NCI-H460 (cell line): ENCODE measurements at regions not wholly inside any gene's neighbourhood (a gene's known extent, or its start where the extent isn't known, plus 50 kb on each side); places are given as distances from the start of the nearest gene placed in this dataset.
"Not testable (repeated sequence)": the region's sequence is repeated elsewhere in the genome, so short reads cannot be mapped to it uniquely, and the experiment has no call there.

Experiments
- DNase-seq: peaks from one replicate; pipeline ENCODE4 v3.0.0-alpha.2; 2016; ENCODE audit warnings: low read depth; ENCODE audit errors: extremely low read depth

DNA sequence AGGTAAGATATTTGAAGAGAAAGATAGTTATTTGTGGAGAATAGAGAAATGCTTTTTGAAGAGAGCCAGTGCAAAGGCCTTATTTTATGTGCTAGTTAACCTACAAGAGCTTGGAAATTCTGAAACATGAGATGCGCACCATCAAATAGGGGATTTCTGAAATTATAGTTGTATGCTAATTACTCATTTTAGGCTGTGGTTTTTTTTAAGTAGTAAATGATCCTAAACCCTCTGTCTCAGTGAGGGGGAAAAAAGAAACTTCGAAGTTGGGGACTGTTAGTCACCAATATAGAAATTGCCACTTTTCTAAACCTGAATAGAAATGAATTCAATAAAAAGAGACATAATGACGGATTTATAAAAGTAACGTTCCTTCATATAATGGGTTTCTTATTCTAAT is 119.3 kb upstream of the MDFIC start:
- DNase-seq: no peak

DNA sequence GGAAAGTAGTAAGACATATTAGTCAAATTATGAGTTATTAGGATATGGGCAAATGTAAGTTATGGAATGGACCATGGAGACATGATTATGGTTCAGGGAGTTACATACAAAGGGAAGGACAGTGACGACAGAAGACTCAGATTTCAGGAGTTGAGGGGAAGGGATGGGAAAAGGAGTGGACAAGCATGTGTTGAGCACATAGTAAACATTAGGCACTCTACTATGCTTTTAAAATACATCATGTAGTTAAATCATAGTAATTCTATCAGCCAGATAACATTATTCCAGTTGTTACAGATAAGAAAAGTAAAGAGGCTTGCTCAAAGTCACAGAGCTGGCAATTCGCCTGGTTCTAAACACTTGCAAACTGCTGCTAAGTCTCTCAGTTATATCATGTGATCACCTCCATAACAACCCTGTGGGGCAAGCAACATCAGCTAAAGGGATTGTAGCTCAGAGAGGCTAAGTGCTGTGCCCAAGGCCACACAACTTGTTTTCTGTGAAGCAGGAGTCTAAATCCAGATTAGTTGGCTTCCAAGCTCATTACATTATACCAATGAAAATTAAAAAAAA is 115.2 kb upstream of the MDFIC start:
- no peak for DNase-seq

DNA sequence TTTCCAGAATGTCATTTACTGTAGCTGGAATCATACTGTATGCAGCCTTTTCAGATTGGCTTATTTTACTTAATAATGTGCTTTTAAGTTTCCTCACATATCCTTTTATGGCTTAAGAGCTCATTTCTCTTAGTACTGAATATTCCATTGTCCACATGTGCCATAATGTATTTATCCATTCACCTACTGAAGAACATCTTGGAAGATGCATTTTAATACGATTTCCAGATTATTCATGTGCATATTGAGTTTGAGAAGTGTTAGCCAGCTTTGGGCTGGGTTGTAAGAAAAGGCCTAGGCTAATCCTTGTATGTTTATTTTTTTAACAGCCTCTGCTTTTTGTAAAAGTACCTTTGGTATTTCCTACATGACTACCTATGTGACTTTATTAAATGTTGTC is 109.3 kb upstream of the MDFIC start:
- DNase-seq: no peak

DNA sequence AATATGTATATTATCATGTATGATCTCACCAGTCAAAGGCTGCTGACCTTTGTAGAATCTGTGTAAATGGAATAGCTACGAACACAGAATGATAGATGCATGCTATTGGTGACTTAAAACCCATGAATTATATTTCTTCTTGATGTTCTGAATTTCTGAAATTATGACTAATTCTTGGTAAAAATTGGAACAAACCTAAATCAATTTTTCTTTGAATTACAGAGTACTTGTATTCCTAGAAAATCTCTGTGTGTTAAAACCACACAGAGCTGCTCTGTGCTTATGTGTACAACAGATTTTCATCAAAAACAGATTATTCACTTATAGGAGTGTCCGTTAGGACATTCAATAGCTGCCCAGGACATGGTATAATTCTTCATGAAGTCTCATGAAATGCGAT is 108.3 kb upstream of the MDFIC start:
- DNase-seq: no peak

DNA sequence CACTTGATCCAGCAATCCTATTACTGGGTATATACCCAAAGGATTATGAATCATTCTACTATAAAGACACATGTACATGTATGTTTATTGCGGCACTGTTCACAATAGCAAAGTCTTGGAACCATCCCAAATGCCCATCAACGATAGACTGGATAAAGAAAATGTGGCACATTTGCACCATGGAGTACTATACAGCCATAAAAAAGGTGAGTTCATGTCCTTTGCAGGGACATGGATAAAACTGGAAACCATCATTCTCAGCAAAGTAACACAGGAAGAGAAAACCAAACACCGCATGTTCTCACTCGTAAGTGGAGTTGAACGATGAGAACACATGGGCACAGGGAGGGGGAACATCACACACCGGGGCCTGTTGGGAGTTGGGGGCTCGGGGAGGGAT is 104.9 kb upstream of the MDFIC start:
- DNase-seq: not testable (repeated sequence)

DNA sequence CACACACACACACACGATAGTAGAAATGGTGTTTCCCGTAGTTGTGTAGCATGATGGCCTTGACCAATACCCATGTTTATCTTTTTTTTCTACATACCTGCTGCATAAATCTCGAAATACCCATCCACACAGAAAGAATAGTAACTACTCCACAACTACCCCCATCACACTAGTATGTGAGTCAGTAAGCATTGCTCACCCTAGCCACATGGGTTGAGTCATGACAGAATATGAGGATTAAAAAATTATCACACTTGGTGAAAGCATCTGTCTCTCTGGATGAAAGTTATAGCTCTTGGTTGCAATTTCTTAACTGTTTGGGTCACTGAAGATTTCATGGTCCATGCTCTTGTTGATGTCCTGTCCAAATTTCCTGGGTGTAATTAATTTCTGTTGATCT is 103.4 kb upstream of the MDFIC start:
- DNase-seq: peak; percentile 67

DNA sequence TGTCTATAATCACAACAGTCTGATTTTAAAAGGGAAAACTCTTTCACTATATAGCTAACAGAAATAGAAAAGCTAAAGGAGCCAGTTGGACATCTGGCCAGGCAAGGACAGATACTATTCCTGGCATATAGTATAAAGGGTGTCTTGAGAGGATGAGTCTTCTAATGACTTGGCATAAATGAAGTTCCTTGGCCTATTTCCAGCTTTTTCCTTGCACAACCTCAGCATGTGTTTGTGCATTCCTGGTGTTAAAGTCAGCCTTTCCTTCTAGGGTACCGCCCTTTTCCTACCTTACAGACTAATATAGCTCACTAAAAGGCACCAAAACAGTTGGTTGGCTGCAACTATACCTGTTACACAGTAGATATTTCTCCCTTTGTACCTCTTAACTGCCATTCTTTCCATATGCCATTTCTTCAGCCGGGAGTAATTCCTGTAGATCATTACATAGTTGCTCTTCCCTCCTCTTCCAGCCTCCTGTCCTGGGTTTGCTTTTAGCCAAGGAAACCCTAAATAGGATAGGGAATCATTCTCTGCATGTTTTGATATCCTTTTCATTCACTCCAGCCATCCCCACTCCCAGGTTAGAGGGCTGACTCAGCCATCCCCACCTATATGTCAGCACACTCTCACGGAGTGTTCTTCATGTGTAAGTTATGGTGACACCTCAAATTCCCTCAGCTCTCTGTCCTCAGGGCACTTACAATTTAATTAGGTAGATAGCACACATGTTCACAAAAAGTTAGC is 102.1 kb upstream of the MDFIC start:
- peak; percentile 98 for DNase-seq

DNA sequence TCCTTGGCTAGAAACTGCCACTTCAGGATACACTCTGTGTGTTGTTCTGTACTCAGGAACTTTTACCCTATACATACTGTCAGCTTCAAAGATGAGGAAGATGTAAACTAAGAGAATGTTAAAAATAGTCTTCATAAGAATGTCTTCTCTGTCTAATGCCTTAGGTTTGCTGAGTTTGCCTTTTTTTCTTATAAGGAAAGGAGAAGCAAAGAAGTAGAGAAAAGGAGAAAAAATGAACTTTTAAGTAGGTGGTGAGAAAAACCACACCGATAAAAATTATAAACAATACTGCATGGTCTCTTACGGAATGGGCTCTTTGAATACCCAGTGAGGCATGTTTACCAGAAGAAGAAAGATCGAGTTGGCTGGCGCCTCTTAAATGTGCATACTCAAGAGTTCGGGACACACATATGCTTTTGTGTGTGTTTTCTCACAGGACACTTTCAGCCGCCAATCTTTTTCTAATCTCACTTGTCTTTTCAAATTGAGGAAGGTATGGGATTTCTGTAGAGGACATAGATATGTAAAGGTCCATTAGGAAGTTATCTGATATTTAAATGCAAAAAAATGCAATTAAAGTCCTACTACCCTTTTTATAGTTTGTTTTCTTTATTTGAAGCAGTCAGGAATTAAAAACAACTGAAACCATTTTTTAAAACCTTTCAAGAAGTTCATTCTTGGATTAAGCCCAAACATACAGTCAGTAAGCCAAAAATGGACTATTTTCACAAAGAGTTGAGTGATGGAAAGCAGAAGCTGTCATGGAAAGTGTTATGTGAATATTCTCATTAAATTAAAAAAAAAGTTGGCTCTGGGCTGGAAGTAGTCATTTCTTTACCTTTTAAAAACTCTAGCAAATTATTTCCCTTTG is 100.6 kb upstream of the MDFIC start:
- no peak for DNase-seq

DNA sequence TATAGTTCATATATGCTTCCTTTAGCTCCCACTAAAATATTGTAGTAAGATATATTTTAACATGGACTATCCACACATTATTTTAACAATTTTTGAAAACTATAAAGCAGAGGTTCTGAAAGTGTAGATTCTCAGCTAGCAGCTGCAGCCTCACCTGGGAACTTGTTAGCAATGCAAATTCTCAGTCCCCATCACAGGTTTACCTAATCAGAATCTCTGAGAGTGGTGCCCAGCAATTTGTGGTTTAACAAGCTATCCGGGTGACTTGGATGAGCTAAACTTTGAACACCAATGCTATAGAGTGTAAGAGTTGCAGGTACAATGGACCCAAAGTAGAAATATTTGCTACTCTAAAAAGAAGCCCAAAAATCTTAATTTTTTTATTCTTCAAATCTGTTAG is 99.8 kb upstream of the MDFIC start:
- DNase-seq: no peak

DNA sequence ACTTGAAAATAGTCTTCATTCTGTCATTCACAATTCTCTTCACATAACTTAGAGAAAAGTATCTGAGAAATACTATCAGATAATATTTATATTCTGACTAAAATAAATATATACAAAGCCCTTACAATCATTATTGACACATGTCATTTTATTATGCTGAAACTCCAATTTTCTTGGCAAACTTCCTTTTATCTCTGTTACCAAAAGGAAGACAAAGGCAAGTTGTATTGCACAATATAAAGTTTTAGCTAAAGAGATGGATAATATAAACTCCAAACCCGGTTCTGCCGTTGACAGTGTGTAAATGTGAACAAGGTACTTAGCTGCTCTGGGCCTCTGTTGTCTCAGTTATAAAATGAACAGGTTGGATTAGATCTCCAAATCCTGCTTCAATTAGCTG is 99.0 kb upstream of the MDFIC start:
- no peak for DNase-seq

DNA sequence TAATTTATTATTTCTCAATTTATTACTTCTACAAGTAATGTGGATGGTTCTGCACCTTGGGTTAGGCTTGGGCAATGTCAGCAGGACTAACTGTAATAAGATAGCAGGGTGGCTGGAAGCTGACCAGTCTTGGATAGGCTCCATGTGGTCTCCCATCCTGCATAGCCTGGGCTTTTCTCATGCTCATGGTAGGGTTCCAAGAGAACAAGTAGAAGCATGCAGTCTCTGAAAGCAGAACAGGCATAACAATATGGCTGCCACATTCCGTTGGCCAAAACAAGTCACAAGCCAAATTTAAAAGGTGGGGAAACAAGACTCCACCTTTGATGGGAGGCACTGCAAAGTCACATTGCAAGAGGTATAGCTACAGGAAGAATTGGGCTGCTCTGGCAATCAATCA is 98.6 kb upstream of the MDFIC start:
- DNase-seq: no peak

DNA sequence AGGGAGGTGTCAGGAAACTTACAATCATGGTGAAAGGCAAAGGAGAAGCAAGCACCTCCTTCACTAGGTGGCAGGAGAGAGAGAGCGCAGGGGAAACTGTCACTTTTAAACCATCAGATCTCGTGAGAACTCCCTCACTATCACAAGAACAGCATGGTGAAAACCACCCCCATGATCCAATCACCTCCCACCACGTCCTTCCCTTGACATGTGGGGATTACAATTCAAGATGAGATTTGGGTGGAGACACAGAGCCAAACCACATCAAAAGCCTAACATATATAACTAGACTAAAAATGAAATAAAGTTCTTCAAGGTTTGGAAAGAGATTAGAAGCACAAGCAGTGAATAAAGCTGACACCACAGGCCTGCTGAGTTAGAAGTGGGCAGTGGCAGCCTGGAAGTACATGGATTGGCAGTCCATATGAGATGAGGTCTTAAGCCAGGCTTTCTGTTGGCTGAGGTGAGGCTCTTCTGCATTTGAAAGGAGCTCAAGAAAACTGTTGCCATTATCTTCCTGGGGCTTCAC is 96.4 kb upstream of the MDFIC start:
- no peak for DNase-seq

DNA sequence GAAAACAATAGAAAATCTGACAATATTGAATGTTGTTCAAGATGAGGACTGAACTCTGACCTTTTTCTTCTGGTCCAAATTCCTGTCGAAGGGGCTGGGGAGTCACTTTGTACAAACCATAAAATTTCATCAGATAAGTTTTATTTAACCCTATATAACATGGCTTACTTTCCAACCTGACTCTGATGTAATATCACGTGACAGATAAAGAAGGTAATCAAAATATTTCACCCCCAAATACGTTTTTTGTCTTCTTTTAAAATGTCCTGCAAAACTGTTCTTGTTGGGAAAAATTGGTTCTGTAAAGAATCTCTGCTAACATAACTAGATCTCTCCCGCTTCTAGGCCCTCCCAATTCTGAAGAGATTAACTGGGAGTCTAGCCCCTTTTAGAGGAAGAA is 90.9 kb upstream of the MDFIC start:
- DNase-seq: no peak

DNA sequence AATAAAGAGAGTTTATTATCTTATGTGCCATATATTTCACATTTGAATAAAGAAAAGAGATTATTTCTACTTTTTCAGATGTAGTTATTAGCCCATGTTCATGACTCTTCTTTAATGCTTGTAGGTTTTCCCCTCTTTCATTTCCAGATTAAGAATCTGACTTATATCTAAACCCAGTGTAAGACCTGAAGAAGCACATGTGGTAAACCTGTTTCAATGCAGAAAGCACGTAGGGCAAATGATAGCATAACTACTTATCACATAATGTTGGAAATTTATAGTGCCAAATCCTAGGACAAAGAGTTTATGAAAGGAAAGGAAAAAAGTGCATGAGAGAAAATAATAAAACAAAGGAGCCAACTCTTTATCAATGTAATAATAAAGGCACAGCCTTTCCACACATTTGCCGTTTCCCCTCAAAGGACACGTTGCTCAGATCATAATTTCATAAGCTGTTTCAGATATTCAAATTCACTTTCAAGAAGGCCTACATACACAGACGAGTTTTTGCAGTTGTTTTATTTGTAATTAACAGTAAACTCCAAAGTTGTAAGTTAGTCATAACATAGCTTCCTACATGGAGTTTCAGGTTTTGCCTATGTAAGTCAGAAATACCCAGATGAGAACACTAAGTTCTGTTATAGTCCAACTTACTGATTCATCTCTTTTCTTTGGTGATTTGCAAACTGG is 88.8 kb upstream of the MDFIC start:
- DNase-seq: no peak

DNA sequence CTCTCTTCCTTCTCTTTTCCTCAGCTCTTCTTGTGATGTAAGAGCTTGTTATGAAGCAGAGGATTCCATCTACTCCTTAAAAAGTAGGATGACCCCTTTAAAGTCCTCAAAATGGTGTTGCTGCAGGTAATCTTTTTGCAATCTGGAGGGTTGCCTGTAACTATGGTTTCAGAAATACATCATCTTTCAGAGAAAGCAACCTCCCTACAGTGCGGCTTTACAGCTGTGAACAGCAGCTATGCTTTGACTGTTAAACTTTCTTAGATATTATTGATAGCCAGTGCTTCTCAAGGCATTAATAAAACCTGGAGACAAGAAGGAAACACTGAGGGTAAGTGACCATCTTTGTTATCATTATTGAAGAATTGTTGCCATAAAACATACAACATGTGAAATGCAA is 86.6 kb upstream of the MDFIC start:
- no peak for DNase-seq

DNA sequence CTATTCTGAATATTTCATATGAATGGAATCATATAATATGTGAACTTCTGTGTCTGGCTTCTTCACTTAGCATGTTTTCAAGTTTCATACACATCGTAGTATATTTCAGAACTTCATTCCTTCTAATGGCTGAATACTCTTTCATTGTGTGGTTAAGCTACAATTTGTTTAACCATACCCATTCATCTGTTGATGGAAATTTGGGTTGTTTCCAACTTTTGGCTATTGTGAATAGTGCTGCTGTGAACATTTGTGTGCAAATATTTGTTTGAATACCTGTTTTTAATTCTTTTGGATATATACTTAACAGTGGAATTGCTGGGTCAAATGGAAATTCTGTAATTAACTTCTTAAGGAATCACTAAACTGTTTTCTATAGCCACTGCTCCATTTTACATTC is 86.0 kb upstream of the MDFIC start:
- no peak for DNase-seq

DNA sequence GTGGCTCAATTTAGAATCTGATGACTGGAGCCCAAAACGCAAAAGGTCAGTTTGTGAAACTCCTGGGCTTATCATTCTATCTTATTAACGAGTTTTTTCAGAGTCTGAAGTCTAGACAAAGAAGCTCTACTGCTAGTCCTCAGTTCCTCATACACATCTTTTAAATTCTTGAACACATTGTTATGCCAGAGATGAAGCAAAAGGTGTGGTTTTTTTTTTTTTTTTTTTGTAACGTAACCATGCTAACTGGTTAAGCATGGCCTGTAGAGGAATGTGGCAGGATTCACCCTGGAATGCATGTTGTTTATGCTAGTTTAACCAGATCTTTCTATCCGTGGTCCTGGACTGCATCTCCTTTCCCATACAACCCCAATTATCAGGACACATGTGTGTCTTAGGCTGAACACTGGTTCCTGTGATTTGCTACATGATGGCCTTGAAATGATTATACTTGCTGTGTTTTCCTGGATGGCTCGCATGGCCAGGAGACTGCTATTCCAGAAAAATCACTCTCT is 79.3 kb upstream of the MDFIC start:
- DNase-seq: no peak

DNA sequence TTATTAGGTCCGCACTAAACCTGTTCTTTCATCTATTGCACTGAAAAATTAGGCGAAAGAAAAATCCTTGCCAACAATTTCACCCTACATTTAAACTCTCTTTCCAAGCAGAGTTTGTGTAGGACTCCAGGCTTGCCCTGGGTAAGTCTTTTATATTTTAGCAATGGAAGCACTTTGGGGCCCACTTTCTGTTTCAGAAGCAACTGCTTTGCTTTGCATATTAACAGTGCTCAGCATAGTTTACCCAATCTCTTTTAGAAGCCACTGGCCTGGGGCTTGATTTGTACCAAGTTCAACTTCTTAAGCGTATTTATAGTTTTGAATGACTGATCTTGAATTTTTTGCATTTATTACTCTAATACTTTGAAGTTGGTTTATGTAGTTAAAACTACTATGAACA is 78.8 kb upstream of the MDFIC start:
- DNase-seq: no peak

DNA sequence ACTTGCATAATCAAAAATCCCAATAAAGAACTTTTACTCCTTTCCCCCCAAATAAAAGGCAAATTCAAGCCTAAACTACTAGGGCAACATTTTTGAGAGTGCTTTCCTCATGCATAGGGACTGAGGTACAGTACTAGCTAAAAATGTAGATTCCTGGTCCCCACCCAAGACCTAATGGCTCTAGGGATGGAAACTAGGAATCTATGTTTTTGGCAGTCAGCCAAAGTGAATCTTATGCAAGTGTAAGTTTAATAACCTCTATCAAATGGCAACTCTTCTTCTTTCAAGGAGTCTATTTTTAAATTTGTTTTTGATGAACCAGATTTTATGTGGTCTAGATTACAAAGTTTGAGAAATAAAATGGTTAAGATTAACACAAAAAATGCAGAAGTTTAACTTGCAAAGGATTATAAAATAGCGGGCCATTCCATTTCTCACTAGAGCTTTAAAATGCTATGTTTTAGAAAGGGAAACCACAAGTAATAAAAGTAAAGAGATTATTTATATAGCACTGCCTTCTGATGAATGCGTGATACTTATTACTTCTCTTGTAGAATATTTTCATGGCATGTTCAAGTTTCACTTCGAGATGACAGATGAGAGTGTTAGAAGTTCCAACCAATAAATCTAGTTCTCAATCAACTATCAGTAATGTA is 70.4 kb upstream of the MDFIC start:
- no peak for DNase-seq

DNA sequence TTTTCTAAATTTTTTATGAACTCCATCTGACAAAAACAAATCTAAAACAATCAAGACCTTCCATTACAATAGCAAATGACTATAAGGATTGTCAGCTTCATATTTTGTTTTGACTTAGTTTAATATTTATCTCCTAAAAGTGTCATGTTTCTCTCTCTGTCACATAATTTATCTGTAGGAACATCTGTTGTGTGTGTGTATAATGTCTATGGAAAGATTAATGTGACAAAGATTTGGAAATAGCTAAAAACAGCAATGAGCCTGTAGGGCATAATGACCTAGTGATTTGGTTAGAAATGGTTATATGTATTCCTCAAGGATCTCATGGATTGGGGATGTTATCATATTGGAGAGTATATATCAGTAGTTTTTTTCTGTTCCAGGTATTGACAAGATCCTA is 69.6 kb upstream of the MDFIC start:
- no peak for DNase-seq
